ENCODE measurements at regions not wholly inside any gene's neighbourhood (a gene's known extent, or its start where the extent isn't known, plus 50 kb on each side); places are given as distances from the start of the nearest gene placed in this dataset.
"Not testable (repeated sequence)": the region's sequence is repeated elsewhere in the genome, so short reads cannot be mapped to it uniquely, and the experiment has no call there.

DNA sequence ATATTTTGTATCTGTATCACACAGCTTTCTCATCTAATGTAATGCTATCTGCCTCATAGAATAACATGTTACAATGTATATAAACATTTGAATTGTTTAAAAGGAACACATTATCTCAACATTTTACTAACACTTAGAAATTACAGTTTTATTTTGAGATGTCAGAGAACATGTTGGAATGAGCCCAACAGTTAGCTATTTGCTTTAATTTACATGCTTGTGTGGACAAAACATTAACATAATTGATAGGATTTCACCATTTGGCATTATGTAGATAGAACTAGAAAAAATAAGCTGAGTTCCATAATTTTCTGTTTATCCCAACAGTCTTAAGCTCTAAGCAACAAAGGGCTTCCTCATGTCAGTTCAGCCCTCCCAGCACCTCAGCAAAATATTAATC is 330.9 kb downstream of the LMBRD1 start (continued):
- TF ChIP-seq, protein P1, sequence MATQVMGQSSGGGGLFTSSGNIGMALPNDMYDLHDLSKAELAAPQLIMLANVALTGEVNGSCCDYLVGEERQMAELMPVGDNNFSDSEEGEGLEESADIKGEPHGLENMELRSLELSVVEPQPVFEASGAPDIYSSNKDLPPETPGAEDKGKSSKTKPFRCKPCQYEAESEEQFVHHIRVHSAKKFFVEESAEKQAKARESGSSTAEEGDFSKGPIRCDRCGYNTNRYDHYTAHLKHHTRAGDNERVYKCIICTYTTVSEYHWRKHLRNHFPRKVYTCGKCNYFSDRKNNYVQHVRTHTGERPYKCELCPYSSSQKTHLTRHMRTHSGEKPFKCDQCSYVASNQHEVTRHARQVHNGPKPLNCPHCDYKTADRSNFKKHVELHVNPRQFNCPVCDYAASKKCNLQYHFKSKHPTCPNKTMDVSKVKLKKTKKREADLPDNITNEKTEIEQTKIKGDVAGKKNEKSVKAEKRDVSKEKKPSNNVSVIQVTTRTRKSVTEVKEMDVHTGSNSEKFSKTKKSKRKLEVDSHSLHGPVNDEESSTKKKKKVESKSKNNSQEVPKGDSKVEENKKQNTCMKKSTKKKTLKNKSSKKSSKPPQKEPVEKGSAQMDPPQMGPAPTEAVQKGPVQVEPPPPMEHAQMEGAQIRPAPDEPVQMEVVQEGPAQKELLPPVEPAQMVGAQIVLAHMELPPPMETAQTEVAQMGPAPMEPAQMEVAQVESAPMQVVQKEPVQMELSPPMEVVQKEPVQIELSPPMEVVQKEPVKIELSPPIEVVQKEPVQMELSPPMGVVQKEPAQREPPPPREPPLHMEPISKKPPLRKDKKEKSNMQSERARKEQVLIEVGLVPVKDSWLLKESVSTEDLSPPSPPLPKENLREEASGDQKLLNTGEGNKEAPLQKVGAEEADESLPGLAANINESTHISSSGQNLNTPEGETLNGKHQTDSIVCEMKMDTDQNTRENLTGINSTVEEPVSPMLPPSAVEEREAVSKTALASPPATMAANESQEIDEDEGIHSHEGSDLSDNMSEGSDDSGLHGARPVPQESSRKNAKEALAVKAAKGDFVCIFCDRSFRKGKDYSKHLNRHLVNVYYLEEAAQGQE (IDR thresholded peaks at IDR 0.05; ENCODE audit: low read depth, low read length), result no peak
- TF ChIP-seq POLR2AphosphoS5 (IDR thresholded peaks at IDR 0.05; ENCODE audit: low read depth, low read length) (no peak), TCF12 (IDR thresholded peaks at IDR 0.05) (no peak), TAF1 (IDR thresholded peaks at IDR 0.05; ENCODE audit: borderline replicate concordance, low read depth, low read length) (no peak), MEF2A (IDR thresholded peaks at IDR 0.05; ENCODE audit: borderline replicate concordance, low read depth) (no peak), IRF3 (IDR thresholded peaks at IDR 0.05; ENCODE audit: low read depth, low read length) (no peak)

DNA sequence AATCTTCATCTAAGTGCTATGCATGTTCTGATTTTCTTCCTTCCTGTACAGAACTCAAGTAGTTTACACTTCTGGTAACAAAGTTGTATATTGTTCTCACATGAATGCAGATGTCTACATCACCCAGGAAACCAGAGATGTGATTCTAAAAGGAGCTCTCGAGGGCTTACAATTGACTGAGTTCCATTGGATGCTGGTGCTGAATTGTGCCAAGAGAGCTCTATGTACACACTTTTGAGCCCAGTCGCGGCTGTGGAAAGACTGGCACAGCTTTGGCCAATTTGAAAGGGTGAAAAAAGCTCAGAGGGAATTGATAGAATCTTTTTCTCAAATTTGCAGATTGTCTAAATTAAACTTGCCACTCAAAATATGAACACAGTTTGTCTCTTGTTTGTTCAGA is 340.7 kb downstream of the LMBRD1 start:
- CTCF ChIA-PET, result no interaction called here
- no peak for TF ChIP-seq ELF1 (IDR thresholded peaks at IDR 0.05)
- no peak for TF ChIP-seq MXI1 (IDR thresholded peaks at IDR 0.05; ENCODE audit: low read depth, low read length)
- TF ChIP-seq MEF2A (IDR thresholded peaks at IDR 0.05; ENCODE audit: borderline replicate concordance, low read depth), result no peak
- TF ChIP-seq, protein P2, sequence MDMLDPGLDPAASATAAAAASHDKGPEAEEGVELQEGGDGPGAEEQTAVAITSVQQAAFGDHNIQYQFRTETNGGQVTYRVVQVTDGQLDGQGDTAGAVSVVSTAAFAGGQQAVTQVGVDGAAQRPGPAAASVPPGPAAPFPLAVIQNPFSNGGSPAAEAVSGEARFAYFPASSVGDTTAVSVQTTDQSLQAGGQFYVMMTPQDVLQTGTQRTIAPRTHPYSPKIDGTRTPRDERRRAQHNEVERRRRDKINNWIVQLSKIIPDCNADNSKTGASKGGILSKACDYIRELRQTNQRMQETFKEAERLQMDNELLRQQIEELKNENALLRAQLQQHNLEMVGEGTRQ (IDR thresholded peaks at IDR 0.05; ENCODE audit: borderline replicate concordance, low read depth, low read length), result no peak
- no peak for TF ChIP-seq TAF1 (IDR thresholded peaks at IDR 0.05; ENCODE audit: borderline replicate concordance, low read depth, low read length)
- TF ChIP-seq CHD2 (IDR thresholded peaks at IDR 0.05; ENCODE audit: low read length, partially characterized antibody), result no peak
- no peak for TF ChIP-seq EP300 (IDR thresholded peaks at IDR 0.05; ENCODE audit: borderline replicate concordance in 1 of 2, low read depth in 1 of 2, low read length in 1 of 2)
- TF ChIP-seq NRF1 (IDR thresholded peaks at IDR 0.05; ENCODE audit: low read depth, low read length), result no peak
- TF ChIP-seq GATA2 (CRISPR knock-in tag; IDR thresholded peaks at IDR 0.05), result no peak
- TF ChIP-seq, protein P1 (IDR thresholded peaks at IDR 0.05; ENCODE audit: low read depth, low read length), result no peak

DNA sequence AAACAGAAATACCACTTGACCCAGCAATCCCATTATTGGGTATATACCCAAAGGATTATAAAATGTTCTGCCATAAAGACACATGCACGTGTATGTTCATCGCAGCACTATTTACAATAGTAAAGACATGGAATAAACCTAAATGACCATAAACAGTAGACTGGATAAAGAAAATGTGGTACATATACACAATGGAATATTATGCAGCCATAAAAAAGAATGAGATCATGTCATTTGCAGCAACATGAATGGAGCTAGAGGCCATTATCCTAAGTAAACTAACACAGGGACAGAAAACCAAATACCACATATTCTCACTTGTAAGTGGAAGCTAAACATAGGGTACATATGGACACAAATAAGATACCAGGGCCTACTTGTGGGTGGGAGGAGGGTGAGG is 342.2 kb downstream of the LMBRD1 start:
- H3K27me3 ChIP-seq (ENCODE audit: insufficient read depth); DNase-seq; POLR2A ChIA-PET; H3K4me1 ChIP-seq (ENCODE audit: control insufficient read depth in 1 of 2, insufficient read depth in 2 of 2, low read depth in 1 of 2, low read length in 1 of 2); H3K79me2 ChIP-seq (ENCODE audit: insufficient read depth); H3K4me2 ChIP-seq; CTCF ChIA-PET; H3K9ac ChIP-seq; H3K36me3 ChIP-seq (replicated peaks in 1 of 2; ENCODE audit: control insufficient read depth in 1 of 2, insufficient read depth in 2 of 2, low read length in 1 of 2); H4K20me1 ChIP-seq (ENCODE audit: insufficient read depth); H3K4me3 ChIP-seq (ENCODE audit: low read depth in 2 of 2, low read length in 1 of 2); H3K9me2 ChIP-seq; H2AFZ ChIP-seq (ENCODE audit: low read depth); H3K27ac ChIP-seq (ENCODE audit: low read depth in 2 of 2, low read length in 1 of 2); H3K9me3 ChIP-seq; H3F3A ChIP-seq (replicated peaks; ENCODE audit: insufficient read depth): not testable (repeated sequence)
- 53% methylated on average over 2 of the region's 2 CpGs for WGBS (ENCODE audit: low lambda C conversion rate)

More for the DNA sequence above, 340.7 kb downstream of the LMBRD1 start:
- 48% methylated on average over 3 of the region's 3 CpGs for WGBS (ENCODE audit: low lambda C conversion rate)
- no peaks in the 10 kb centered on the region for H3K9me2 ChIP-seq
- no peak overlapping the region for H3K27ac ChIP-seq (ENCODE audit: low read depth in 2 of 2, low read length in 1 of 2)
- H3K79me2 ChIP-seq (ENCODE audit: insufficient read depth), result no peaks in the 10 kb centered on the region
- no peaks in the 10 kb centered on the region for H3K36me3 ChIP-seq (replicated peaks in 1 of 2; ENCODE audit: control insufficient read depth in 1 of 2, insufficient read depth in 2 of 2, low read length in 1 of 2)
- H3K9me3 ChIP-seq, result no peaks in the 10 kb centered on the region
- H3K4me2 ChIP-seq, result no peak overlapping the region
- POLR2A ChIA-PET, result no interaction called here
- no peaks in the 10 kb centered on the region for H3K4me1 ChIP-seq (ENCODE audit: control insufficient read depth in 1 of 2, insufficient read depth in 2 of 2, low read depth in 1 of 2, low read length in 1 of 2)
- no peak overlapping the region for H3K4me3 ChIP-seq (ENCODE audit: low read depth in 2 of 2, low read length in 1 of 2)
- no peak overlapping the region for H2AFZ ChIP-seq (ENCODE audit: low read depth)
- H3K9ac ChIP-seq, result no peak overlapping the region
- no peak for DNase-seq
- no peaks in the 10 kb centered on the region for H3F3A ChIP-seq (replicated peaks; ENCODE audit: insufficient read depth)
- no peaks in the 10 kb centered on the region for H4K20me1 ChIP-seq (ENCODE audit: insufficient read depth)
- H3K27me3 ChIP-seq (ENCODE audit: insufficient read depth), result no peaks in the 10 kb centered on the region
